ENCODE measurements at regions not wholly inside any gene's neighbourhood (a gene's known extent, or its start where the extent isn't known, plus 50 kb on each side); places are given as distances from the start of the nearest gene placed in this dataset.
"Not testable (repeated sequence)": the region's sequence is repeated elsewhere in the genome, so short reads cannot be mapped to it uniquely, and the experiment has no call there.

- no peak for DNase-seq
Measured at GRCh38 chr5:4022056-4022670, 426.5 kb downstream of the IRX1 start.

DNA sequence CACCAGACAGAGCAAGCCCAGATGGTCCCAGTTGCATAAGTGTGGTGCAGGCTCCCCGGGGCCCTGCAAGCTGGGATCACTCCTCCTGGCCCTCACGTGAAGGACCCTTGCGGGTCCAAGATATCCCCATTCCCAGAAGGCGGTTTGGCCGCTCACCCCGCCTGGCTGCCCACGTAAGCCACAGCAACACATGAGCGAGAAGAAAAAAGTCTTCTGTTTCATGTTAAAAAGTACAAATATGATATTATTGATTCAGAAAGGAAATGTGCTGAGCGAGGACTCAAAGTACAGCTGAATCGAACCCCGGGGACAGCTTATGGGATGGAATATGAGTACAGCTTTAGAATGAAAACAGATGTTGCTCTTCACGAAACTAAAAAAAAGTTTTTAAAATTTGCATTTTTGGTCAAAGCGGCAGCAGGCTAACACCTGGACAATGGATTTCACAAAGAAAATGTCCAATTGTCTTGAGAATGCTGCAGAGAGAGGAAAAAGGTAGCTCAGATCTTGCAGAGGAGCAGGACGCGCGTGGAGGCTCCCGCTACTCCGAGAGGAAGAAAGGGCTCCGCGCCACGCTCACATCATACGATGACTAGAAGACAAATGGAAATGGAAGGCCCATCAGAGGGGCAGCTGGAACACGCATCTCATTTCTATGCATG, 427.6 kb downstream of the IRX1 start:
- DNase-seq, result no peak

- DNase-seq, result no peak
Measured at GRCh38 chr5:4023753-4024335, 428.2 kb downstream of the IRX1 start.

- DNase-seq, result peak; percentile 32
Measured at GRCh38 chr5:4027088-4027734, 431.6 kb downstream of the IRX1 start.

GRCh38 chr5:4028384-4028783, 432.8 kb downstream of the IRX1 start:
- DNase-seq, result no peak

DNA sequence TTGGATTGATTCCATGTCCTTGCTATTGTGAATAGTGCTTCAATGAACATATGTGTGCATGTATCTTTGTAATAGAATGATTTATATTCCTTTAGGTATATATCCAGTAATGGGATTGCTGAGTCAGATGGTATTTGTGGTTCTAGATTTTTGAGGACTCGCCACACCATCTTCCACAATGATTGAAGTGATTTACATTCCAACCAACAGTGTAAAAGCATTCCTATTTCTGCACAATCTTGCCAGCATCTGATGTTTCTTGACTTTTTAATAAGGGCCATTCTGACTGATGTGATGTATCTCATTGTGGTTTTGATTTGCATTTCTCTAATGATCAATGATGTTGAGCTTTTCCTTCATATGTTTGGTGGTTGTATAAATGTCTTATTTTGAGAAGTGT, 437.9 kb downstream of the IRX1 start:
- DNase-seq, result not testable (repeated sequence)

- DNase-seq, result no peak
Measured at GRCh38 chr5:4036861-4037260, 441.2 kb downstream of the IRX1 start.

DNA sequence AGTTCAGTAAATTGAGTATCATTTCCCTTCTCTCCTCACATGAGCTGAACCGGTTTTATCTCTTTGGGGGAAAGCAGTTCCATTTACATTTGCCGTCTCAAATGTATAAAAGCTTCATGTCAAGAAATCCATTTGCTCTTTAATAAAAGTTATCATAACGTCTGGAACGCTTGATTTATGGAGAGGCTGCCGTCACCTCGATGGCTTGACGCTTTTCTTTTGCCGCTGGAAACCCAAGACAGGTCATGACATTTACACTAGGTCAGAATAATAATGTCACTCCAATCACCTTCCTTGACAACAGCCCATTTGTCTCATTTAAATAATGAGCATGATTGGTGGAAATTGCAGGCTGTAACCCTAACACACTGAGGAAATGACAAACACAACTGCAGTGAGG, 443.4 kb downstream of the IRX1 start:
- no peak for DNase-seq

DNA sequence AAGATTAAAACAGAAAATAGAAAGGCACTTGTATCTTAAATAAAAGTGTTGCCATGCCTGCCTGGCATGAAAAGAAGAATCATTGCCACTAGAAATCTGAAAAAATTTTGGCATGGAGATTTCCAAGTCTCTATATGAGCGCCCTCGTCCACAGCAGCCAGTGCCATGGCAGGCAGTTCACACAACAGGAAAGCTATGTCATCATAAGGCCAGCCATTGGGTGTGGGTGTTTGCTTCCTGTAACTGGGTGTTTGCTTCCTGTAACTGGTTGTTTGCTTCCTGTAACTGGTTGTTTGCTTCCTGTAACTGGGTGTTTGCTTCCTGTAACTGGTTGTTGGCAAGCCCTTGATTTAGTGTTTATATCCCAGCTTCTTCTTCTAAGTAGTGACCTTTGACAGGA, 446.7 kb downstream of the IRX1 start:
- DNase-seq, result no peak

DNA sequence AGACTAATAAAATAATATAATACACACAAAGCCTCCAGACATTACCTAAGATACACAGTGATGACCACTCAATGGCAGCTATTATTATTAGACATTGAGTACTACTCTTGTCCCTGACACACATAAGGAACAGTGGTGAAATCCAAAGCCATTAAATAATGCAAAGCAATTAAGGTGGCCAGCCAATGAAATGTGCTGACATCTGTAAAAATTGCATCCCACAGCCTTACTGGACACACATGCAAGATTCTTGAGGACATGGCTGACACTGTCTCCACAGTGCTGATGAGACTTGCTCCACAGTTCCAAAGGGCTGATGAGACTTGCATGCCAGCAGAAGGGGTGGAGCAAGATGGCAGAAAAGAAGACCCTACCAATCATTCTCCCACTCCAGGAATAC, 447.5 kb downstream of the IRX1 start:
- DNase-seq, result no peak

DNA sequence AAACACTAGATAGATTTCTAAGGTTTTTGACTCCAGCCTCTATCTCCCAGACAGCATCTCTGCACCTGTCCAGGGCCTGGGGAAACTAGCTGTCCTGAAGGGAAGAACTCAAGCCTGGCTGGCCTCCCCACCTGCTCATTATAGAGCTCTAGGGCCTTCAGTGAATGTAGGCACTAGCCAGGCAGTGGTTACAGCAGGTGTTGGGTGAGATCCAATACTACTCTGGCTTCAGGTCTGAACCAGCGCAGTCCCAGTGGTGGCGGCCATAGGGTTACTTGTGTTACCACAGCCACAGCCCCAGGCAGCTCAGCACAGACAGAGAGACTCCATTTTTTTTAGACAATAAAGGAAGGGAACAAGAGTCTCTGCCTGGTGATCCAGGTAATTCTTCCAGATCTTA, 449.2 kb downstream of the IRX1 start:
- DNase-seq, result no peak

- DNase-seq, result no peak
Measured at GRCh38 chr5:4048398-4048797, 452.8 kb downstream of the IRX1 start.

DNA sequence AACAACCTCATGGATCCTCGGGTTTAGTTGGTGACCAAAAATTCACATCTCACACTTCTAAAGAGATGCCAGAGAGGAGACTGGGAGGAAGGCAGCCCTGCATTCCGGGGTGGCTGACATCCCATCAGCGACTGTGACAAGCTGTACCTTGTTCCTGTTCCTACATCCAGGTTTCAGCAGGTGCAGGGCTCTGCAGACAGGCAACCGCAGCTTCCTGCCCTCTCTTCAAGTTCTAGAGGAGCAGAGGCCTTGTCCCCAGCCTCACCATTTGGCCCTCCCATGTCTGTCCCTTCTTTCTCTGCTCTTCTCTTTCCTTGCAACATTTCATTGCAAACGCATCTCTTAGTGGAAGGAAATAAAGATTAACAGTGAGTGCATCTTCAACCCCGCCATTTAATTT, 454.6 kb downstream of the IRX1 start:
- DNase-seq, result no peak

DNA sequence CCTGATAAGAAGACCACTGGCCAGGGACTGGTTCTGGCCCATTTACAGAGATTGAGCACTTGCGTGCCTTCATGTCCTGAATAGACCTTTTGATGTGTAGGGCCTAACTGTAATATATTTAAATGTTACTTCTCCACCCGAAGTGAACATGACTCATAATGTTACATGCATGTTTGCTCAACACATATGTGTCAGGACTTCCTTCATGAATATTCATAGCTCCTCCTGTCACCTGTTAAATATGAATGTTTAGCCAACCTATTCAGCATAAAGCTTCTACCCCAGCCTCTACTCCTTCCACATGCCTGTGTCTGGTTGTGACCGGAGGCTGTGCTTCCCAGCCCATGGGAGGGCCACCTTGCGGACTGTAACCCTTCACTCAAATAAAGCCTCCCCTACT, 457.5 kb downstream of the IRX1 start:
- no peak for DNase-seq

DNA sequence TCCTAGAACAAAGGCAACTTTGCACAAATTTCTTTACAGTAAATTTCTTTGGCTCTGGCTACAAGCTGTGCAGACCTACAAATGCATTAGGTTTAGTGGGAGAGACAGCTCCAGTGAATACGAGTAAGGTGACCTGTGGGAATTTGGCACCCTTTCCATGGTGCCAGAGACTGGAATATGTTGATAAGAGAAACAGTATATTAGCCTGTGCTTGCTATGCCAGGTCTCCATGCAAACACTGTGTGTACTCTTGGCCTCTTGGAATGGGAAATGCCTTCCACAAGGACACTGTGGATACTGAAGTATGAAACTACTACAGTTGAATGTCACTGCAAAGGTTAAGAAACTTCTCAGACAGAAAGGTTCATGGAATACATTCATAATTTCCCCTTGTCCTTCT, 458.5 kb downstream of the IRX1 start:
- no peak for DNase-seq

DNA sequence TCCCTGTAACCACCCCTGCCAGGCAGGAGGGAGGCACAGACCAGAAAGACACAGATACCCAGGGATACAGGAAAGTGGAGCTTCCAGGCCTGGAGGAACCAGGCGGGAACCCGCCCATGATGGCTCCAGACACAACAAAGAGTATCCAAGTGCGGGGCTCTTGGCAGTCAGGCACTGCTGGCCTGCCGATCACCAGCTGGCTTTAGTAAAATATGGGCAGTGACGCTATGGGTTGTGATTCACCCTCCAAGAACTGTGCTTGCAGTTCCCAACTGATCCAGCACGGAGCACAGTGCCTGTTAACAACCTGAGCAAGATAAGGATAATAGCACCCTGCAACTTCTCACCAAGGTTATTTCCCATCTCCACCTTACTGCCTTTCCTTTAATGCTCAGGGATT, 463.3 kb downstream of the IRX1 start:
- DNase-seq, result no peak

DNA sequence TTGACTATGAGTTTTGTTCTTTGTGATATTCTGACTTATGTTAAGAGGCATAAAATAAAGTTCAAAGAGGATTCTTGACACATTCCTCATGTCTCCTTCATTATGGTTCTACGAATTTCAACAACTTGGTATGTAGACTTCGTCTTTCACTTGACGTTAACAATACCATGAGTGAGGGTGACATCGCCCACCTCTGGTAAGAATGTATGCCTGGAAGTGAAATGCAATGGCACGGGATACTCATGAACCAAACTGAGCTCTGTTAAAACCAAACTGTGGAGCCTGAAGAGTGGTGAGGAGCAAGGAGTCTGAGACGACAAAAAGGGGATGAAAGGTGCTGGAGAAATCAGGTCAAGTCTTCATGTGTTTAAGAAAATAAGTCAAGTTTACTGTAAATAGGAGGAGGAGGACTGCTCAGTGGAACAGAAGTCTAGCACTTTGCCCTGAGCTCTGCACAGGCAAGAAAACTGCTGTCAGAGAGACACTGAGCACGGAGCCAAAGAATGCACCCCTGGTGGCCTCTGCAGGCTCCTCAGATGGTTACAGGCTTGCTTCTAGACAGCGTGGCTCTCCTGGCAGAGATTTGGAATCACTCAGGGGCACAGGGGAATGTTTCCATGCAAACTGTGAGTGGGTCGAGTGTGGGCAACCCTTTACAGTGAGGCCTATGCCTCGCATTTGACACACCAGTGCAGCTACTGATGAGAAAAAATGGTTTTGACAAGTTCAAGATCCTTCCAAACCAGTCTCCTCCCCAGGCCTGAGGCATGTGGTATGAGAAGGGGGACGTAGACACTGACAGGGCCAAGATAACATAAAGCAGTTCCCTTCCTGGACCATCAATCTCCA, 470.1 kb downstream of the IRX1 start:
- no peak for DNase-seq

DNA sequence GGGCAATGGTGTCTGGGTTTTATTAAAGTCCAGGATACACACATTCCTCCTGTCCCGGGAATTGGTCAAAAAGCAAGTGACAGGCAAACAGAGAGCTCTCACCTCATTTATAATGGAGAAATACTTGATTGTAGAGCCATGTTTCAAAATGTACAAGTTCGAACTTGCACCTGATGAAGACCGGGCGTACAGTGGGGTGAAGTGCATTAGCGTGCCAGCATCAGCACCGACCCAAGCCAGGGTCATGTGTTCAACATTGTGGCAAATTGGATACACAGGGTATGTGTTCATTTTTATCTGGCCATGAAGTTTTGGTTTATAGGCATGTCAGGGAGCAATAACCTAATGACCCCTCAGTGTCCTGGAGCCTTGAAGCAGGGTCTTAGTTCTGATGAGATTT, 472.5 kb downstream of the IRX1 start:
- DNase-seq, result no peak

DNA sequence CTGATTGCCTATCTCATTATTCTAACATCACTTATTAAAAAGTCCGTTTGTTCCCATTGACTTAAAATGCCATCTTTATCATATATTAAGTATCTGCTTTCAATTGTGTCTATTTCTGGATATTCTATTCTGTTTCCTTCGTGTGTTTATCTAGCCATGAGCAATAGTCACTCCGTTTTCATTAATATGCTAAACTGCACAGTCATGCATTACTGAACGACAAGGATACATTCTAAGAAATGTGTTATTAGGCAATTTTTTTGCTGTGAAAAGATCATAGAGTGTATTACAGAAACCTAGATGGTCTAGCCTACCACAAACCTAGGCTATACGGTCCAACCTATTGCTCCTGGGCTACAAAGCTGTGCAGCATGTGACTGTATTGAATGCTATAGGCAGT, 482.9 kb downstream of the IRX1 start:
- DNase-seq, result no peak

DNA sequence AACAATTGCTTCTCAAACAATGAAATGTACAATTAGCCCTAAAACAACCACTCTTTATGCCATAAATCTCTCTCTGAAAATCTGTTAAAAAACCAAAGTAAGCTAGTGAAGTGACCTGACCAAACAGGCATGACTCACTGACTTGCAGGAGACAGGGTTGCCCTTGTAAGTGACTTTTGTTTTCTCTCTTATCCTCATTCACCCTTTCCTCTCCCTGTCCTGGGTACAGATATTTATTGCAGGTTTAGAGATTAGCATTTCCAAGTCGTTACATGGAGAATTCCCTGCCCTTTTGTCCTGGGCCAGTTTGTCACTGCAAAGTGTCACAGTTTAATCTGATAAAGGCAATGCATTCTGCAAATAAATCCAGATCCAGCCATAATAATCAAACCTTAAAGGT, 484.2 kb downstream of the IRX1 start:
- DNase-seq, result no peak

- no peak for DNase-seq
Measured at GRCh38 chr5:4080370-4080769, 484.7 kb downstream of the IRX1 start.

GRCh38 chr5:4081059-4081458, 485.4 kb downstream of the IRX1 start:
- no peak for DNase-seq

DNA sequence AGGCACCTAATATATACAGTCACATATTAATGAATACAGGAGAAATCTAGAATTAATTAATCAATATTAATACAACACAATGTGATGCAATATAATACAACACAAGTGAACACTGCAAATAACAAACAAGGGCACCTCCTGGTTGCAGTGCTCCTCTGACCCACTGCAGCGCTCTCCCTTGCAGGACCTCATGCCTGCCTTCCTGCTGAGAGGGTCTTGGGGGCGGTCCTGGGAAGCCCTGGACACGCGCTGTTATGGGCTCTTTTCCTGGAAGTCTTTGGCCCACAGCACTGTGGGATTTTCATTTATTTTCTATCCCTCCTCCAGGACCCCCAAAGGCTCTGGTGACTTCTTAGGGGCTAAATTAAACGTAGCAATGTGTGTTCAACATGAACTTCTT, 485.8 kb downstream of the IRX1 start:
- no peak for DNase-seq

Data from NCI-H69 (cell line).